CD14-positive monocyte (primary cell): ENCODE measurements at regions not wholly inside any gene's neighbourhood (a gene's known extent, or its start where the extent isn't known, plus 50 kb on each side); places are given as distances from the start of the nearest gene placed in this dataset.

Experiments used
- DNase-seq, 3 donors: peaks; one replicate each; pipeline ENCODE4 v3.0.0-alpha.2; 2011 to 2022
- H2AFZ ChIP-seq: 2 replicates; pipeline ENCODE4 v1.6.0; 2012; ENCODE audit warnings: mild to moderate bottlenecking, low read depth, low read length, inconsistent platforms; ENCODE audit not compliant: insufficient read depth, poor library complexity, severe bottlenecking
- H3K27ac ChIP-seq, 2 donors: 1 replicate in 1 of 2; 2 replicates in 1 of 2; pipeline ENCODE4 v1.5.1; 2012 to 2013; ENCODE audit warnings: low read length in 2 of 2, control low read depth in 1 of 2, inconsistent platforms in 1 of 2, low read depth in 1 of 2, mild to moderate bottlenecking in 1 of 2
- H3K27me3 ChIP-seq, 2 donors: one replicate each; pipeline versions ENCODE4 v1.6.0 to v1.6.1; 2011 to 2013; ENCODE audit warnings: low read length in 2 of 2; ENCODE audit not compliant: control insufficient read depth in 2 of 2, insufficient read depth in 2 of 2
- H3K36me3 ChIP-seq, 2 donors: replicated peaks in 1 of 2; 1 replicate in 1 of 2; 2 replicates in 1 of 2; pipeline versions ENCODE4 v1.5.1 to v1.6.1; 2012 to 2013; ENCODE audit warnings: low read length in 2 of 2, control low read depth in 1 of 2, inconsistent platforms in 1 of 2, mild to moderate bottlenecking in 1 of 2; ENCODE audit not compliant: insufficient read depth in 2 of 2, control insufficient read depth in 1 of 2
- H3K4me1 ChIP-seq, 2 donors: 1 replicate in 1 of 2; 2 replicates in 1 of 2; pipeline versions ENCODE4 v1.5.1 to v1.6.1; 2012 to 2013; ENCODE audit warnings: low read length in 2 of 2, control low read depth in 1 of 2, inconsistent platforms in 1 of 2, mild to moderate bottlenecking in 1 of 2, moderate library complexity in 1 of 2; ENCODE audit not compliant: insufficient read depth in 2 of 2, control insufficient read depth in 1 of 2
- H3K4me2 ChIP-seq: replicated peaks from 2 replicates; pipeline ENCODE3; 2012; ENCODE audit warnings: low read length, moderate library complexity, mild to moderate bottlenecking; ENCODE audit not compliant: poor library complexity, severe bottlenecking; ENCODE audit errors: extremely low read depth
- H3K4me3 ChIP-seq, 3 experiments: fragments of 200-600 bp in 1 of 3; sonication (generic) in 1 of 3; replicated peaks in 1 of 3; 1 replicate in 2 of 3; 2 replicates in 1 of 3; pipeline ENCODE4 v1.5.1; 2011 to 2013; ENCODE audit warnings: low read length in 3 of 3, mild to moderate bottlenecking in 3 of 3, control low read depth in 2 of 3, low read depth in 2 of 3, inconsistent platforms in 1 of 3, moderate library complexity in 1 of 3
- H3K79me2 ChIP-seq: 2 replicates; pipeline ENCODE4 v1.6.0; 2012; ENCODE audit warnings: mild to moderate bottlenecking, control low read depth, inconsistent platforms, low read length, moderate library complexity; ENCODE audit not compliant: insufficient read depth
- H3K9ac ChIP-seq: 2 replicates; pipeline ENCODE4 v1.6.0; 2017; ENCODE audit warnings: low read length, mild to moderate bottlenecking; ENCODE audit not compliant: insufficient read depth, poor library complexity, severe bottlenecking
- H3K9me3 ChIP-seq, 2 donors: replicated peaks in 1 of 2; 1 replicate in 1 of 2; 2 replicates in 1 of 2; pipeline versions ENCODE4 v1.5.1 to v1.6.1; 2012 to 2013; ENCODE audit warnings: low read length in 2 of 2, control low read depth in 1 of 2; ENCODE audit not compliant: control insufficient read depth in 1 of 2, insufficient read depth in 1 of 2
- H4K20me1 ChIP-seq: 2 replicates; pipeline ENCODE4 v1.6.0; 2012; ENCODE audit warnings: mild to moderate bottlenecking, low read length, control low read depth, moderate library complexity; ENCODE audit not compliant: insufficient read depth
- H3K27ac Mint-ChIP-seq, 7 donors: one replicate each; pipeline ENCODE4 v1.8.0; 2020; ENCODE audit warnings: mild to moderate bottlenecking in 7 of 7, mixed read lengths in 7 of 7, moderate library complexity in 6 of 7, inconsistent platforms in 2 of 7
- H3K27me3 Mint-ChIP-seq, 3 donors: one replicate each; pipeline ENCODE4 v1.8.0; 2021 to 2022; ENCODE audit warnings: low read depth in 3 of 3, mild to moderate bottlenecking in 3 of 3, mixed read lengths in 3 of 3, moderate library complexity in 3 of 3, inconsistent platforms in 1 of 3
- H3K36me3 Mint-ChIP-seq, 2 donors: one replicate each; pipeline ENCODE4 v1.8.0; 2020; ENCODE audit warnings: mixed read lengths in 2 of 2, inconsistent platforms in 1 of 2, mild to moderate bottlenecking in 1 of 2
- H3K4me1 Mint-ChIP-seq: one replicate; pipeline ENCODE4 v1.8.0; 2020; ENCODE audit warnings: mild to moderate bottlenecking, mixed read lengths
- H3K4me3 Mint-ChIP-seq, 2 donors: one replicate each; pipeline ENCODE4 v1.8.0; 2020; ENCODE audit warnings: mild to moderate bottlenecking in 2 of 2, mixed read lengths in 2 of 2, moderate library complexity in 1 of 2
- H3K9me3 Mint-ChIP-seq, 7 donors: one replicate each; pipeline ENCODE4 v1.8.0; 2020 to 2022; ENCODE audit warnings: mixed read lengths in 7 of 7, mild to moderate bottlenecking in 6 of 7, moderate library complexity in 6 of 7, inconsistent platforms in 2 of 7
- CTCF ChIP-seq: fragments of 200-600 bp; IDR thresholded peaks from one replicate; pipeline ENCODE4 v1.8.0; 2022; ENCODE audit warnings: antibody characterized with exemption, mild to moderate bottlenecking
- WGBS: methylation state at CpG from one replicate; pipeline ENCODE4 v1.1.5; 2013; ENCODE audit warnings: missing lambda C conversion rate; ENCODE audit not compliant: insufficient coverage; 5-methylcytosine and 5-hydroxymethylcytosine counted together
- intact Hi-C, 2 donors: fragments of 100-400 bp; cut with micrococcal nuclease; formaldehyde crosslinking; loops; one replicate each; pipeline versions ENCODE4 v1.15.0 to v1.15.1; 2023

GRCh38 chr14:31934767-31935266, 142.3 kb upstream of the ARHGAP5 start:
- TF ChIP-seq CTCF = no peak
- Histone ChIP-seq H2AFZ (no peak overlapping the region), H3K79me2 (no peaks in the 10 kb centered on the region), H3K27me3 (no peaks in the 10 kb centered on the region), H3K36me3 (no peaks in the 10 kb centered on the region), H3K4me3 (no peak overlapping the region), H3K27ac (no peak overlapping the region), H4K20me1 (no peaks in the 10 kb centered on the region), H3K9ac (no peak overlapping the region), H3K9me3 (no peaks in the 10 kb centered on the region), H3K4me2 (no peak overlapping the region), H3K4me1 (no peaks in the 10 kb centered on the region)
- Mint-ChIP-seq H3K9me3 (no peaks in the 10 kb centered on the region), H3K27me3 (peaks cover 0 to 2% (median 1%) of the 10 kb centered on the region in 3 donors), H3K27ac (no peak overlapping the region), H3K4me3 (no peak overlapping the region), H3K4me1 (no peaks in the 10 kb centered on the region), H3K36me3 (no peaks in the 10 kb centered on the region)
- intact Hi-C loops = no loop called here
- WGBS = no CpG with 5 or more reads among the region's 4 CpGs
- no peak for DNase-seq

- Histone ChIP-seq H2AFZ (no peak overlapping the region), H3K27ac (no peak overlapping the region), H3K36me3 (no peaks in the 10 kb centered on the region), H3K4me2 (no peak overlapping the region), H3K27me3 (no peaks in the 10 kb centered on the region), H3K79me2 (no peaks in the 10 kb centered on the region), H3K4me1 (no peaks in the 10 kb centered on the region), H4K20me1 (no peaks in the 10 kb centered on the region), H3K9ac (no peak overlapping the region), H3K4me3 (no peak overlapping the region), H3K9me3 (no peaks in the 10 kb centered on the region)
- Mint-ChIP-seq H3K9me3 (no peaks in the 10 kb centered on the region), H3K4me3 (no peak overlapping the region), H3K27ac (no peak overlapping the region), H3K36me3 (no peaks in the 10 kb centered on the region), H3K27me3 (peaks cover 0 to 2% (median 1%) of the 10 kb centered on the region in 3 donors), H3K4me1 (no peaks in the 10 kb centered on the region)
- no CpG with 5 or more reads among the region's 3 CpGs for WGBS
- intact Hi-C loops = no loop called here
- TF ChIP-seq CTCF = no peak
- DNase-seq = no peak
These were observed 141.7 kb upstream of the ARHGAP5 start for GRCh38 chr14:31935391-31935790.
